GM12864 (cell line): ENCODE measurements at regions not wholly inside any gene's neighbourhood (a gene's known extent, or its start where the extent isn't known, plus 50 kb on each side); places are given as distances from the start of the nearest gene placed in this dataset.

Source experiments
- DNase-seq: peaks from one replicate; pipeline ENCODE4 v3.0.0-alpha.2; 2011; ENCODE audit warnings: low read depth
- H3K4me3 ChIP-seq: 2 replicates; pipeline ENCODE4 v1.5.1; 2011; ENCODE audit warnings: mild to moderate bottlenecking, low read depth, low read length, control low read depth
- CTCF ChIP-seq: IDR thresholded peaks from 2 replicates; pipeline ENCODE4 v1.5.1; 2011; ENCODE audit warnings: low read depth, mild to moderate bottlenecking, moderate library complexity, low read length, control low read depth, inconsistent platforms; ENCODE audit errors: missing control alignments

DNA sequence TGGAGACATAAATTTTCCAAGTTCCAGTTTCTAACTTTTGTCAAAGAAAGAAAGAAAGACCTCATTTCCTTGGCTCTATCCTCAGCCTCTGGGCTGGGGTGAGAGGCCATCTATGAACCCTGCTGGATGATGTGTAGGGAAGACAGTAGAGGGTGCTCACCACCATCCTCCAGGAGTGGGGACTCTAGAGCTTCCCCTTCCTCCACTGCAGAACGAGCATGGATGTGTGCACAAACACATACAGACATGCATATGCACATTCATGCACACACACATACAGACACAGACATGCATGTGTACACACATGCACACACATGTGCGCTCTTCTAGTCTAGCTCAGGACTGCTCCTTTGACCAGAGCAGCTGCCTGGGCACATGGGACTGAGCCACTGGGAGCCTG is 565.8 kb downstream of the BUD13 start:
- DNase-seq, result no peak
- TF ChIP-seq CTCF, result no peak
- no peak overlapping the region for H3K4me3 ChIP-seq

DNA sequence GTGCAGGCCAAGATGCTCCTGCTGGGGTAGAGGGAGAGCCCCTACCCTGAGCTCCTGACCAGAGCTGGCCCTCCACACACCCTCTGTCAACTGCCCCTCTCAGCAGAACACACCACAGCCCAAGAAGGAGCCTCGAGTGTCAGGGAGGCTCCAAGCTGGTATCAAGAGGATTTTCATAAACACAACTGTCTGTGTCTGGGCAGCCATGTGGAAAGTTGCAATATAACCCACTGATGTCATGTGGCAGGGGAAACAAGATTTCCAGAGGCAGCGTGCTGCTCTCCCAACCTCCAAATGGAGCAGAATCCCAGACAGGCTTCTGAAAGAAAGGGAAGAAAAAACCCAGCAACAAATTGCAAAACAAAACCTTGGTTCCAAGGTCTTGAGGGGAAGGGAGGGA is 569.9 kb downstream of the BUD13 start:
- no peak for DNase-seq
- no peak for TF ChIP-seq CTCF
- H3K4me3 ChIP-seq, result no peak overlapping the region

DNA sequence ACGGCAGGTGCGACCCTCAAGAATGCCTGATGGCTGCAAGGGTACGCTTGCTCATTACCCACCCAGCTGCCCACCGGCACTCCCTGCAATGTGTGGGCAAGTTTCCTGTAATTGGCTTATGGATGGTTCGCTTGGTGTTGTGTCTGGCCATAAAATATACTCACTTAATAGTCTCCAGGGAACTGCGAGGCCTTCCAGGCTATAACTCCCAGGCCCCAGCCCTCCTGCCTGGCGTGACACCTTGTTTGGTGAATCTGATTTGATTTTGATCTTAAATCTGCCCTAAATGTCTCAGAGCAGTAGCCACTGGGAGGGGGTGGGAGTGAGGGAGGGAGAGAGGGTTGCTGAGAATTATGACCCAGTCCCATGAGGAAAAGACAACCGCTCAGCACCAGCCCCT is 572.2 kb downstream of the BUD13 start:
- DNase-seq, result no peak
- TF ChIP-seq CTCF, result no peak
- H3K4me3 ChIP-seq, result no peak overlapping the region

GRCh38 chr11:116199182-116199581 is 573.6 kb downstream of the BUD13 start:
- no peak for DNase-seq
- no peak overlapping the region for H3K4me3 ChIP-seq
- no peak for TF ChIP-seq CTCF

GRCh38 chr11:116194156-116194904 is 578.5 kb downstream of the BUD13 start:
- TF ChIP-seq CTCF, result no peak
- no peak overlapping the region for H3K4me3 ChIP-seq
- no peak for DNase-seq

- DNase-seq, result no peak
- TF ChIP-seq CTCF, result no peak
- H3K4me3 ChIP-seq, result no peak overlapping the region
These were observed 579.3 kb downstream of the BUD13 start for GRCh38 chr11:116193321-116194131.
